ENCODE measurements at regions not wholly inside any gene's neighbourhood (a gene's known extent, or its start where the extent isn't known, plus 50 kb on each side); places are given as distances from the start of the nearest gene placed in this dataset.
A peak's percentile ranks its signal among the peaks of the same experiment; 100 is the strongest.

DNA sequence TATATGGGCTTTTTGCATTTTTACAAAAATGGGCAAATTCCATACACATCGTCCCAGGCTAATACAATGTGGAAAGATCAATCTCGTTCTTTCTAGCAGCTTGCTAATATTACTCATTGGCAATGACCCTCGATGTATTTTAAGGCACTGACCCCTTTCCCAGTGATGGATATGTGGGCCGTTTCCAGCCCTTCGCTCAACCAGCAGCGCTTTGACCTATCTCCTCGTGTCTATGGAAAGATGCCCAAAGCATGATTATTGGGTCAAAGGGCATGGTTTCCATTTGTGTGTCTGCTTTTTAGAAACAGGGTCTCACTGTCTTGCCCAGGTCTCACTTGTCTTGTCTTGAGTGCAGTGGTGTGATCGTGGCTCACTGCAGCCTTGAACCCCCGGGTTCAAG is 273.8 kb downstream of the MRTFB start (continued):
- TF ChIP-seq, protein P1, sequence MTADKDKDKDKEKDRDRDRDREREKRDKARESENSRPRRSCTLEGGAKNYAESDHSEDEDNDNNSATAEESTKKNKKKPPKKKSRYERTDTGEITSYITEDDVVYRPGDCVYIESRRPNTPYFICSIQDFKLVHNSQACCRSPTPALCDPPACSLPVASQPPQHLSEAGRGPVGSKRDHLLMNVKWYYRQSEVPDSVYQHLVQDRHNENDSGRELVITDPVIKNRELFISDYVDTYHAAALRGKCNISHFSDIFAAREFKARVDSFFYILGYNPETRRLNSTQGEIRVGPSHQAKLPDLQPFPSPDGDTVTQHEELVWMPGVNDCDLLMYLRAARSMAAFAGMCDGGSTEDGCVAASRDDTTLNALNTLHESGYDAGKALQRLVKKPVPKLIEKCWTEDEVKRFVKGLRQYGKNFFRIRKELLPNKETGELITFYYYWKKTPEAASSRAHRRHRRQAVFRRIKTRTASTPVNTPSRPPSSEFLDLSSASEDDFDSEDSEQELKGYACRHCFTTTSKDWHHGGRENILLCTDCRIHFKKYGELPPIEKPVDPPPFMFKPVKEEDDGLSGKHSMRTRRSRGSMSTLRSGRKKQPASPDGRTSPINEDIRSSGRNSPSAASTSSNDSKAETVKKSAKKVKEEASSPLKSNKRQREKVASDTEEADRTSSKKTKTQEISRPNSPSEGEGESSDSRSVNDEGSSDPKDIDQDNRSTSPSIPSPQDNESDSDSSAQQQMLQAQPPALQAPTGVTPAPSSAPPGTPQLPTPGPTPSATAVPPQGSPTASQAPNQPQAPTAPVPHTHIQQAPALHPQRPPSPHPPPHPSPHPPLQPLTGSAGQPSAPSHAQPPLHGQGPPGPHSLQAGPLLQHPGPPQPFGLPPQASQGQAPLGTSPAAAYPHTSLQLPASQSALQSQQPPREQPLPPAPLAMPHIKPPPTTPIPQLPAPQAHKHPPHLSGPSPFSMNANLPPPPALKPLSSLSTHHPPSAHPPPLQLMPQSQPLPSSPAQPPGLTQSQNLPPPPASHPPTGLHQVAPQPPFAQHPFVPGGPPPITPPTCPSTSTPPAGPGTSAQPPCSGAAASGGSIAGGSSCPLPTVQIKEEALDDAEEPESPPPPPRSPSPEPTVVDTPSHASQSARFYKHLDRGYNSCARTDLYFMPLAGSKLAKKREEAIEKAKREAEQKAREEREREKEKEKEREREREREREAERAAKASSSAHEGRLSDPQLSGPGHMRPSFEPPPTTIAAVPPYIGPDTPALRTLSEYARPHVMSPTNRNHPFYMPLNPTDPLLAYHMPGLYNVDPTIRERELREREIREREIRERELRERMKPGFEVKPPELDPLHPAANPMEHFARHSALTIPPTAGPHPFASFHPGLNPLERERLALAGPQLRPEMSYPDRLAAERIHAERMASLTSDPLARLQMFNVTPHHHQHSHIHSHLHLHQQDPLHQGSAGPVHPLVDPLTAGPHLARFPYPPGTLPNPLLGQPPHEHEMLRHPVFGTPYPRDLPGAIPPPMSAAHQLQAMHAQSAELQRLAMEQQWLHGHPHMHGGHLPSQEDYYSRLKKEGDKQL (CRISPR knock-in tag; IDR thresholded peaks at IDR 0.05; ENCODE audit: borderline replicate concordance), result no peak

DNA sequence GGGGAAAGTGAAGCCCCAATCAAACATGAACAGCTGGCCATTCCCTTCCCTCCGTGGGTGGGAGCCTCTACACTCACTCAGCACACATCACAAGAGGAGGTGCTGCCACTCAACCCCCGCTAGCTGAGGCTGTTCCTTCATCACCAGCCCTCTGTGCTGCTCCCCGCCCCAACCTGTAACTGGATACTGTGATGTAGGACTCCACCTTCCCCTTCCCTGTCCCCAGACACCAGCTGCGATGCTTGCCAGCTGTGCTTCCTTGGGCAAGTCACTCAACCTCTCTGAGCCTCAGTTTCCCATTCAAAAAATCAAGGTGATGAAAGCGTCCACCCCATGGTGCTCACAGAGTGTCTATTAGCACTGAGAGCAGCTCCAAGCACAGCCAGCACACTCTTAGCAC is 273.2 kb downstream of the MRTFB start:
- Histone ChIP-seq H3K9me3 (replicated peaks; ENCODE audit: control insufficient read depth, insufficient read depth, low read depth, low read length) (0 out of 2 replicates have a peak, but pooled peaks cover 4% of the 10 kb centered on the region), H3K4me3 (no peak overlapping the region), H2AFZ (ENCODE audit: low read depth, low read length) (no peak overlapping the region), H3K79me2 (ENCODE audit: control insufficient read depth, insufficient read depth, low read length) (no peaks in the 10 kb centered on the region), H3K27me3 (ENCODE audit: control insufficient read depth in 2 of 2, insufficient read depth in 2 of 2, low read length in 2 of 2) (peaks cover 6 to 31% of the 10 kb centered on the region in 2 experiments; a peak in 4 of 5 replicates), H4K20me1 (replicated peaks; ENCODE audit: control insufficient read depth, insufficient read depth, low read length) (0 out of 2 replicates have a peak, but pooled peaks cover 3% of the 10 kb centered on the region), H3K4me2 (ENCODE audit: insufficient read depth, low read length) (no peak overlapping the region), H3K27ac (ENCODE audit: extremely low read depth, low read depth, low read length) (no peak overlapping the region), H3K4me1 (replicated peaks in 1 of 2; ENCODE audit: control insufficient read depth in 2 of 2, insufficient read depth in 2 of 2, low read length in 2 of 2) (no peaks in the 10 kb centered on the region; a peak in 1 of 5 replicates), H3K9ac (ENCODE audit: insufficient read depth in 1 of 2, low read depth in 2 of 2, low read length in 2 of 2) (no peak overlapping the region), H3K9me1 (ENCODE audit: control insufficient read depth, insufficient read depth, low read length) (no peaks in the 10 kb centered on the region), H3K36me3 (ENCODE audit: control insufficient read depth, insufficient read depth, low read length) (no peaks in the 10 kb centered on the region)
- intact Hi-C loops (cut with micrococcal nuclease), result no loop called here
- in situ Hi-C loops (cut with MboI), result no loop called here
- ChIA-PET CTCF (ENCODE audit: low intra/inter-chr PET ratio) (no interaction called here), POLR2A (no interaction called here)
- WGBS (ENCODE audit: insufficient coverage, low coverage, missing lambda C conversion rate), result 2% methylated on average over 5 of the region's 5 CpGs
- FAIRE-seq (no peak), DNase-seq (ENCODE audit: extremely low read depth in 1 of 4, low spot score in 3 of 4) (peak; percentile 25 to 49 (median 32)), ATAC-seq (peak; percentile 56; the same call in 2 of the 3 replicates)
- no TSS peak for BruUV-seq (replicated peaks)
- TF ChIP-seq ZNF384 (IDR thresholded peaks at IDR 0.05; ENCODE audit: low read depth, low read length) (no peak), TFAP4 (CRISPR knock-in tag; IDR thresholded peaks at IDR 0.05; ENCODE audit: borderline replicate concordance) (peak; percentile 27; the same call in 1 of the 2 replicates), SMARCC2 (IDR thresholded peaks at IDR 0.05; ENCODE audit: low read depth) (no peak), RBM25 (IDR thresholded peaks at IDR 0.05; ENCODE audit: low read depth, low read length, severe bottlenecking) (peak; percentile 56), KDM5B (IDR thresholded peaks at IDR 0.05; ENCODE audit: insufficient replicate concordance, low read depth, low read length) (no peak), KLF6 (CRISPR knock-in tag; IDR thresholded peaks at IDR 0.05; ENCODE audit: borderline replicate concordance) (no peak), ZNF311 (CRISPR knock-in tag; IDR thresholded peaks at IDR 0.05) (no peak), ZC3H8 (IDR thresholded peaks at IDR 0.05) (no peak), KDM1A (IDR thresholded peaks at IDR 0.05) (peak in 1 of 2 experiments; percentile 56; a peak in 1 of 4 replicates), OTX1 (CRISPR knock-in tag; IDR thresholded peaks at IDR 0.05) (no peak), STAG1 (CRISPR knock-in tag; IDR thresholded peaks at IDR 0.05; ENCODE audit: borderline replicate concordance) (no peak)
